ENCODE measurements at regions not wholly inside any gene's neighbourhood (a gene's known extent, or its start where the extent isn't known, plus 50 kb on each side); places are given as distances from the start of the nearest gene placed in this dataset.

DNA sequence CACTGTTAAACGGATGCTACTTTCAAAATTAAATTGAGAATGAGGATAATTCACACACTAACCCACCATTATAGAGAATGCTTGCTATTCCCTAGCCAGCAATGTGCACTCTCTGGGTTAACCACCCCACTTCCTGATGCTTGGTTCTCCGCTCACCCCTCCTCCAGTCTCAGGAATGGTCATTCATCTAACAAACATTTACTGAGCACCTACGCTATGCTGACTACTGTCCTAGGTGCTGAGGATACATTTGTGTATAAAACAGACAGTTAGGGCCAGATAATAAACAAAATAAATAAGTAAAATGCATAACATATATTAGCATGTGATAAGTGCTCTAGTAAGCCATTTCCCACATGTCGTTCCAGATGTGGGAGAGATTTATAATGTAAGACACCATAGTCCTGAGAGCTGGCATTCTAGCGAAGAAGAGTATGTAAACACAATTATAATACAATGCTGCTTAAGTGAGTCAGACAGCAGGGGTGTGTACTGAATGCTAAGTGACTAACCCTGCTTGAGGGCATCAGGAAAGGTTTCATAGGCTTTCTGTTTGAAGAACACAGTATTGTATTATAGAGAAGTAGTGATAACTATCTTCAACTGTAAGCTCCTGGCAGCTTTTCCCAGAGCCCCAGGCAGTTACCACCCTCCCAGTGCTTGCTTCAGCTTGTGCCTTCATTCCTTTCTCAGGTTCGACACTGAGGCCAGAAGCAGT lies 126.7 kb upstream of the CACHD1 start:
- H3K14ac ChIP-seq (replicated peaks; ENCODE audit: low read depth, low read length): no peak overlapping the region
- ChIA-PET CTCF (no interaction called here), POLR2A (ENCODE audit: unreplicated experiment) (no interaction called here)
- intact Hi-C loops (cut with micrococcal nuclease) (no loop called here), in situ Hi-C loops (cut with MboI; ENCODE audit: low sequenced_read_pairs) (no loop called here), dilution Hi-C loops (cut with HindIII; ENCODE audit: low sequenced_read_pairs, unreplicated experiment) (no loop called here)
- H3K36me3 ChIP-seq (ENCODE audit: control insufficient read depth, insufficient read depth, low read length): no peaks in the 10 kb centered on the region
- BruUV-seq (replicated peaks): no TSS peak
- no peaks in the 10 kb centered on the region for H3K79me1 ChIP-seq (ENCODE audit: low read depth in 1 of 2, low read length in 2 of 2)
- no peak overlapping the region for H2BK5ac ChIP-seq (ENCODE audit: low read depth, low read length, poor library complexity, severe bottlenecking)
- H4K8ac ChIP-seq (ENCODE audit: low read depth in 2 of 2, low read length in 2 of 2): no peak overlapping the region
- H2AK5ac ChIP-seq (ENCODE audit: low read depth, low read length): no peak overlapping the region
- DNase-seq (peak; percentile 36), ATAC-seq (ENCODE audit: low read depth) (peak; percentile 69)
- H2AFZ ChIP-seq (replicated peaks; ENCODE audit: low read length, poor library complexity): no peak overlapping the region
- TF ChIP-seq ELK1 (IDR thresholded peaks at IDR 0.05; ENCODE audit: borderline replicate concordance, low read depth, low read length): no peak
- TF ChIP-seq MAZ (IDR thresholded peaks at IDR 0.05; ENCODE audit: borderline replicate concordance, low read depth, low read length): no peak
- no peak for TF ChIP-seq CEBPB (IDR thresholded peaks at IDR 0.05; ENCODE audit: low read depth, low read length)
- no peak for TF ChIP-seq RCOR1 (IDR thresholded peaks at IDR 0.05; ENCODE audit: insufficient replicate concordance, low read length)
- TF ChIP-seq NFE2L2 (IDR thresholded peaks at IDR 0.05; ENCODE audit: low read depth, low read length): no peak
- TF ChIP-seq RAD21 (IDR thresholded peaks at IDR 0.05; ENCODE audit: low read length): no peak
- TF ChIP-seq MAFK (IDR thresholded peaks at IDR 0.05; ENCODE audit: low read depth, low read length): no peak
- TF ChIP-seq SMC3 (IDR thresholded peaks at IDR 0.05; ENCODE audit: low read depth, low read length): no peak
- no peak for TF ChIP-seq MXI1 (IDR thresholded peaks at IDR 0.05; ENCODE audit: borderline replicate concordance, low read depth, low read length)
- H3K4me3 ChIP-seq (ENCODE audit: insufficient read depth, low read depth, low read length): no peak overlapping the region
- H3K9me3 ChIP-seq (ENCODE audit: control insufficient read depth, insufficient read depth, low read length): no peaks in the 10 kb centered on the region
- H3K4me1 ChIP-seq (ENCODE audit: control insufficient read depth, insufficient read depth, low read length): no peaks in the 10 kb centered on the region; the same call in 1 of the 2 replicates
- H2BK120ac ChIP-seq (ENCODE audit: low read depth, low read length): no peak overlapping the region
- H3K27ac ChIP-seq (ENCODE audit: insufficient read depth, low read length): no peak overlapping the region
- H3K4ac ChIP-seq (ENCODE audit: low read depth, low read length): no peak overlapping the region
- H3K9me1 ChIP-seq (ENCODE audit: insufficient read depth, low read length): no peaks in the 10 kb centered on the region
- H3K23ac ChIP-seq (ENCODE audit: low read depth, low read length): no peak overlapping the region
- WGBS, 2 experiments (ENCODE audit: extremely low coverage in 2 of 2, insufficient read length in 1 of 2): no CpG with 5 or more reads among the region's 6 CpGs
- no peak overlapping the region for H4K5ac ChIP-seq (ENCODE audit: low read depth, low read length)
- H4K20me1 ChIP-seq (ENCODE audit: insufficient read depth, low read length): no peaks in the 10 kb centered on the region
- no peak overlapping the region for H3K9ac ChIP-seq (ENCODE audit: low read depth, low read length)
- no peak overlapping the region for H2BK15ac ChIP-seq (ENCODE audit: low read depth, low read length)
- H3K18ac ChIP-seq (ENCODE audit: low read depth, low read length): no peak overlapping the region
- H2BK20ac ChIP-seq (ENCODE audit: low read depth, low read length): no peak overlapping the region
- H3K56ac ChIP-seq (ENCODE audit: extremely low read depth, insufficient read depth, low read length): no peak overlapping the region
- no peak overlapping the region for H4K91ac ChIP-seq (ENCODE audit: insufficient read depth, low read depth, low read length)
- H2AK9ac ChIP-seq (replicated peaks; ENCODE audit: low read depth, low read length, poor library complexity): no peak overlapping the region
- H3K27me3 ChIP-seq (ENCODE audit: control insufficient read depth, insufficient read depth, low read length): peaks cover 3% of the 10 kb centered on the region; the same call in 1 of the 2 replicates
- no peak overlapping the region for H3K4me2 ChIP-seq (ENCODE audit: low read depth, low read length)
